Liver (tissue), 8 donors: ENCODE measurements at regions not wholly inside any gene's neighbourhood (a gene's known extent, or its start where the extent isn't known, plus 50 kb on each side); places are given as distances from the start of the nearest gene placed in this dataset.

Experiments used
- DNase-seq: peaks from one replicate; pipeline ENCODE4 v3.0.0-alpha.2; 2017; ENCODE audit warnings: low spot score
- H3K27ac ChIP-seq, 2 donors: one replicate each; pipeline ENCODE4 v1.7.0; 2013; ENCODE audit warnings: inconsistent platforms in 2 of 2, low read length in 2 of 2, control low read depth in 1 of 2, low read depth in 1 of 2, mild to moderate bottlenecking in 1 of 2
- H3K27me3 ChIP-seq, 4 donors: one replicate each; pipeline versions ENCODE4 v1.6.1 to v1.7.0; 2013; ENCODE audit warnings: low read length in 3 of 4, inconsistent platforms in 1 of 4, mild to moderate bottlenecking in 1 of 4, moderate library complexity in 1 of 4; ENCODE audit not compliant: control insufficient read depth in 4 of 4, insufficient read depth in 4 of 4
- H3K36me3 ChIP-seq, 4 donors: one replicate each; pipeline versions ENCODE4 v1.6.1 to v1.7.0; 2013; ENCODE audit warnings: low read length in 3 of 4, mild to moderate bottlenecking in 3 of 4, low read depth in 1 of 4, moderate library complexity in 1 of 4; ENCODE audit not compliant: control insufficient read depth in 4 of 4, insufficient read depth in 3 of 4
- H3K4me1 ChIP-seq, 4 donors: one replicate each; pipeline versions ENCODE4 v1.6.1 to v1.7.0; 2013; ENCODE audit warnings: low read length in 3 of 4, mild to moderate bottlenecking in 3 of 4, moderate library complexity in 1 of 4; ENCODE audit not compliant: control insufficient read depth in 4 of 4, insufficient read depth in 4 of 4
- H3K4me3 ChIP-seq, 3 donors: one replicate each; pipeline versions ENCODE4 v1.6.1 to v1.7.0; 2013; ENCODE audit warnings: low read length in 3 of 3, control low read depth in 1 of 3, low read depth in 1 of 3, mild to moderate bottlenecking in 1 of 3
- H3K9ac ChIP-seq, 2 donors: one replicate each; pipeline ENCODE4 v1.7.0; 2013; ENCODE audit warnings: low read length in 2 of 2, mild to moderate bottlenecking in 2 of 2, moderate library complexity in 2 of 2, control low read depth in 1 of 2, low read depth in 1 of 2
- H3K9me3 ChIP-seq, 4 donors: one replicate each; pipeline versions ENCODE4 v1.6.1 to v1.7.0; 2013; ENCODE audit warnings: low read length in 3 of 4; ENCODE audit not compliant: control insufficient read depth in 4 of 4
- CTCF ChIP-seq: fragments of 150-350 bp; IDR thresholded peaks from 2 replicates; pipeline ENCODE4 v1.5.1; 2017; ENCODE audit warnings: improper control_type of control experiment, low read depth, low read length; ENCODE audit not compliant: missing input control
- EGR1 ChIP-seq, 2 donors: IDR thresholded peaks; 2 replicates each; pipeline ENCODE4 v1.6.1; 2016 to 2018; ENCODE audit warnings: antibody characterized with exemption in 2 of 2, low read depth in 2 of 2
- FOXA1 ChIP-seq: IDR thresholded peaks from 2 replicates; pipeline ENCODE4 v1.6.1; 2016; ENCODE audit warnings: antibody characterized with exemption
- GABPA ChIP-seq, 2 donors: IDR thresholded peaks in 1 of 2; conservative IDR thresholded peaks in 1 of 2; 2 replicates each; pipeline ENCODE4 v1.6.1; 2016; ENCODE audit warnings: antibody characterized with exemption in 2 of 2, mild to moderate bottlenecking in 1 of 2, moderate library complexity in 1 of 2
- HNF4A ChIP-seq, 2 donors: conservative IDR thresholded peaks; 2 replicates each; pipeline ENCODE4 v1.6.1; 2016; ENCODE audit warnings: antibody characterized with exemption in 2 of 2, mild to moderate bottlenecking in 2 of 2
- JUND ChIP-seq, 2 donors: IDR thresholded peaks; 2 replicates each; pipeline ENCODE4 v1.6.1; 2016; ENCODE audit warnings: antibody characterized with exemption in 2 of 2
- RAD21 ChIP-seq, 2 donors: IDR thresholded peaks; 2 replicates each; pipeline ENCODE4 v1.6.1; 2016; ENCODE audit warnings: antibody characterized with exemption in 2 of 2, mild to moderate bottlenecking in 2 of 2
- REST ChIP-seq: IDR thresholded peaks from 2 replicates; pipeline ENCODE4 v1.6.1; 2016; ENCODE audit warnings: antibody characterized with exemption, mild to moderate bottlenecking
- RXRA ChIP-seq, 2 donors: IDR thresholded peaks; 2 replicates each; pipeline ENCODE4 v1.6.1; 2017 to 2018; ENCODE audit warnings: antibody characterized with exemption in 2 of 2, mild to moderate bottlenecking in 1 of 2
- SP1 ChIP-seq: IDR thresholded peaks from 2 replicates; pipeline ENCODE4 v1.6.1; 2018; ENCODE audit warnings: antibody characterized with exemption, mild to moderate bottlenecking
- YY1 ChIP-seq: IDR thresholded peaks from 2 replicates; pipeline ENCODE4 v1.6.1; 2016; ENCODE audit warnings: antibody characterized with exemption, mild to moderate bottlenecking
- ZBTB33 ChIP-seq: IDR thresholded peaks from 2 replicates; pipeline ENCODE4 v1.6.1; 2016; ENCODE audit warnings: antibody characterized with exemption
- WGBS: extraction: QIAGEN DNeasy Blood & Tissue Kit; methylation state at CpG from one replicate; pipeline ENCODE4 v1.1.7; 2013; 5-methylcytosine and 5-hydroxymethylcytosine counted together
- donor health status: healthy.
- donor health status: healthy.
- donor health status: healthy.
- donor health status: healthy.
- donor health status: healthy.

GRCh38 chr14:35231207-35231760, 60.9 kb upstream of the PSMA6 start:
- H3K9me3 ChIP-seq: no peaks in the 10 kb centered on the region
- no peak overlapping the region for H3K27ac ChIP-seq
- no peaks in the 10 kb centered on the region for H3K27me3 ChIP-seq
- TF ChIP-seq HNF4A (conservative IDR thresholded peaks at IDR 0.05): no peak
- TF ChIP-seq SP1: no peak
- no peak for TF ChIP-seq RXRA (IDR thresholded peaks at IDR 0.05)
- no peak for TF ChIP-seq REST
- H3K4me1 ChIP-seq: no peaks in the 10 kb centered on the region
- no peak for DNase-seq
- H3K36me3 ChIP-seq: no peaks in the 10 kb centered on the region
- no peak overlapping the region for H3K9ac ChIP-seq
- no peak overlapping the region for H3K4me3 ChIP-seq
- WGBS: 67% methylated on average over 2 of the region's 2 CpGs

- H3K4me3 ChIP-seq: no peak overlapping the region
- no peaks in the 10 kb centered on the region for H3K9me3 ChIP-seq
- 72% methylated on average over 6 of the region's 6 CpGs for WGBS
- no peaks in the 10 kb centered on the region for H3K27me3 ChIP-seq
- no peak overlapping the region for H3K9ac ChIP-seq
- no peak for DNase-seq
- TF ChIP-seq YY1: no peak
- TF ChIP-seq JUND (IDR thresholded peaks at IDR 0.05): no peak
- no peak for TF ChIP-seq EGR1 (IDR thresholded peaks at IDR 0.05; ENCODE audit: low read depth in 2 of 2)
- no peak for TF ChIP-seq CTCF
- no peaks in the 10 kb centered on the region for H3K4me1 ChIP-seq
- no peaks in the 10 kb centered on the region for H3K36me3 ChIP-seq
- H3K27ac ChIP-seq: no peak overlapping the region
Measured at GRCh38 chr14:35234012-35234805, 58.0 kb upstream of the PSMA6 start.

GRCh38 chr14:35235840-35236239, 56.3 kb upstream of the PSMA6 start:
- WGBS: 97% methylated on average over 3 of the region's 3 CpGs
- Histone ChIP-seq H3K27me3 (no peaks in the 10 kb centered on the region), H3K9me3 (no peaks in the 10 kb centered on the region), H3K4me3 (no peak overlapping the region), H3K9ac (no peak overlapping the region), H3K27ac (no peak overlapping the region), H3K36me3 (no peaks in the 10 kb centered on the region), H3K4me1 (no peaks in the 10 kb centered on the region)
- no peak for DNase-seq
- TF ChIP-seq GABPA (IDR thresholded peaks at IDR 0.05 in 1 of 2, conservative IDR thresholded peaks at IDR 0.05 in 1 of 2) (no peak), FOXA1 (no peak), JUND (IDR thresholded peaks at IDR 0.05) (no peak), REST (no peak), RAD21 (IDR thresholded peaks at IDR 0.05) (no peak), HNF4A (conservative IDR thresholded peaks at IDR 0.05) (no peak), ZBTB33 (no peak), CTCF (no peak)
